K562 (cell line): ENCODE measurements at regions not wholly inside any gene's neighbourhood (a gene's known extent, or its start where the extent isn't known, plus 50 kb on each side); places are given as distances from the start of the nearest gene placed in this dataset.
A peak's percentile ranks its signal among the peaks of the same experiment; 100 is the strongest.

Source experiments
- ARID1B ChIP-seq: fragments of 450-650 bp; IDR thresholded peaks from 2 replicates; pipeline ENCODE4 v1.6.1; 2016; ENCODE audit warnings: antibody characterized with exemption, mild to moderate bottlenecking, inconsistent platforms
- BCOR ChIP-seq: fragments of 450-650 bp; IDR thresholded peaks from 2 replicates; pipeline ENCODE4 v1.6.1; 2016
- CBFA2T3 ChIP-seq: fragments of 450-650 bp; IDR thresholded peaks from 2 replicates; pipeline ENCODE4 v1.6.1; 2017
- CC2D1A ChIP-seq: fragments of 450-650 bp; IDR thresholded peaks from 2 replicates; pipeline ENCODE4 v1.6.1; 2017; ENCODE audit warnings: mild to moderate bottlenecking
- CHAMP1 ChIP-seq: fragments of 450-650 bp; IDR thresholded peaks from 2 replicates; pipeline ENCODE4 v1.6.1; 2016; ENCODE audit warnings: mild to moderate bottlenecking
- DACH1 ChIP-seq: fragments of 450-650 bp; IDR thresholded peaks from 2 replicates; pipeline ENCODE4 v1.6.1; 2018; ENCODE audit not compliant: partially characterized antibody
- ELF1 ChIP-seq: fragments of 200-800 bp; sonication (Bioruptor generic); IDR thresholded peaks from 2 replicates; pipeline ENCODE4 v1.6.1; 2016; ENCODE audit warnings: missing genetic modification characterization, missing compliant biosample characterization
- FOSL1 ChIP-seq: fragments of 200-800 bp; sonication (Bioruptor generic); conservative IDR thresholded peaks from 2 replicates; pipeline ENCODE4 v1.6.1; 2016; ENCODE audit warnings: missing genetic modification characterization, missing compliant biosample characterization
- IFI16 ChIP-seq: fragments of 250-450 bp; sonication (Bioruptor Pico); IDR thresholded peaks from 2 replicates; pipeline ENCODE4 v2.1.2; 2022; ENCODE audit warnings: mild to moderate bottlenecking, inconsistent platforms
- JUN ChIP-seq, 2 experiments: sonication (generic) in 1 of 2; formaldehyde crosslinking in 1 of 2; IDR thresholded peaks; 2 replicates each; pipeline versions ENCODE4 v1.6.1 to v1.8.0; 2012 to 2022; ENCODE audit warnings: borderline replicate concordance in 2 of 2, mild to moderate bottlenecking in 2 of 2, improper control_type of control experiment in 1 of 2, low read depth in 1 of 2, low read length in 1 of 2, missing genetic modification reagents in 1 of 2
- LARP7 ChIP-seq: fragments of 450-650 bp; IDR thresholded peaks from 2 replicates; pipeline ENCODE4 v1.6.1; 2016
- NBN ChIP-seq: fragments of 450-650 bp; IDR thresholded peaks from 2 replicates; pipeline ENCODE4 v1.6.1; 2016; ENCODE audit warnings: low read depth, mild to moderate bottlenecking
- NFE2 ChIP-seq: IDR thresholded peaks from 2 replicates; pipeline ENCODE4 v1.6.1; 2014; ENCODE audit warnings: antibody characterized with exemption, low read depth
- OTX1 ChIP-seq: fragments of 450-650 bp; formaldehyde crosslinking; IDR thresholded peaks from 2 replicates; pipeline ENCODE4 v1.4.0; 2022; ENCODE audit warnings: mild to moderate bottlenecking
- PTRF ChIP-seq: fragments of 450-650 bp; IDR thresholded peaks from 2 replicates; pipeline ENCODE4 v1.6.1; 2016; ENCODE audit warnings: mild to moderate bottlenecking, missing genetic modification characterization, missing compliant biosample characterization
- SIN3A ChIP-seq, 2 experiments: fragments of 150-350 bp in 1 of 2; IDR thresholded peaks; 2 replicates each; pipeline ENCODE4 v1.6.1; 2011 to 2016; ENCODE audit warnings: borderline replicate concordance in 2 of 2, low read depth in 2 of 2, low read length in 2 of 2, mild to moderate bottlenecking in 2 of 2, moderate library complexity in 2 of 2; ENCODE audit not compliant: control insufficient read depth in 1 of 2
- WHSC1 ChIP-seq: IDR thresholded peaks from one replicate; pipeline ENCODE4 v1.6.1; 2012; ENCODE audit warnings: low read length, control low read depth, inconsistent platforms
- ZBTB7A ChIP-seq: IDR thresholded peaks from 2 replicates; pipeline ENCODE4 v1.6.1; 2011; ENCODE audit warnings: low read depth, mild to moderate bottlenecking, low read length, moderate library complexity, borderline replicate concordance; ENCODE audit not compliant: control insufficient read depth
- ZC3H11A ChIP-seq: IDR thresholded peaks from 2 replicates; pipeline ENCODE4 v1.6.1; 2012; ENCODE audit warnings: low read depth, low read length, improper control_type of control experiment
- ZFPM2 ChIP-seq: fragments of 250-450 bp; sonication (Bioruptor Pico); IDR thresholded peaks from 2 replicates; pipeline ENCODE4 v1.5.1; 2022; ENCODE audit warnings: mild to moderate bottlenecking
- ZNF354B ChIP-seq: fragments of 250-450 bp; sonication (Bioruptor Pico); IDR thresholded peaks from 2 replicates; pipeline ENCODE4 v1.4.0; 2020
- ZNF445 ChIP-seq: fragments of 250-450 bp; sonication (Bioruptor Pico); IDR thresholded peaks from 2 replicates; pipeline ENCODE4 v1.4.0; 2020; ENCODE audit warnings: low read depth, mild to moderate bottlenecking, moderate library complexity
- ZNF695 ChIP-seq: fragments of 450-650 bp; formaldehyde crosslinking; IDR thresholded peaks from 2 replicates; pipeline ENCODE4 v1.4.0; 2020; ENCODE audit warnings: mild to moderate bottlenecking, moderate library complexity
- ZNF780A ChIP-seq: fragments of 250-450 bp; sonication (Bioruptor Pico); IDR thresholded peaks from 2 replicates; pipeline ENCODE4 v1.5.0; 2021; ENCODE audit warnings: mild to moderate bottlenecking
- ZNF79 ChIP-seq: fragments of 250-450 bp; sonication (Bioruptor Pico); IDR thresholded peaks from 2 replicates; pipeline ENCODE4 v1.4.0; 2020; ENCODE audit warnings: low read depth, mild to moderate bottlenecking, moderate library complexity
- TF ChIP-seq, protein P1 (sequence below): fragments of 200-800 bp; sonication (Bioruptor generic); IDR thresholded peaks from 2 replicates; pipeline ENCODE4 v1.6.1; 2017; ENCODE audit warnings: missing genetic modification characterization, missing compliant biosample characterization
- TF ChIP-seq, protein P2 (sequence below): fragments of 250-450 bp; sonication (Bioruptor Pico); IDR thresholded peaks from 2 replicates; pipeline ENCODE4 v1.4.0; 2020

- TF ChIP-seq, protein P1, sequence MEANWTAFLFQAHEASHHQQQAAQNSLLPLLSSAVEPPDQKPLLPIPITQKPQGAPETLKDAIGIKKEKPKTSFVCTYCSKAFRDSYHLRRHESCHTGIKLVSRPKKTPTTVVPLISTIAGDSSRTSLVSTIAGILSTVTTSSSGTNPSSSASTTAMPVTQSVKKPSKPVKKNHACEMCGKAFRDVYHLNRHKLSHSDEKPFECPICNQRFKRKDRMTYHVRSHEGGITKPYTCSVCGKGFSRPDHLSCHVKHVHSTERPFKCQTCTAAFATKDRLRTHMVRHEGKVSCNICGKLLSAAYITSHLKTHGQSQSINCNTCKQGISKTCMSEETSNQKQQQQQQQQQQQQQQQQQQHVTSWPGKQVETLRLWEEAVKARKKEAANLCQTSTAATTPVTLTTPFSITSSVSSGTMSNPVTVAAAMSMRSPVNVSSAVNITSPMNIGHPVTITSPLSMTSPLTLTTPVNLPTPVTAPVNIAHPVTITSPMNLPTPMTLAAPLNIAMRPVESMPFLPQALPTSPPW (CRISPR knock-in tag) = peak; percentile 49; the same call in 1 of the 2 replicates
- no peak for TF ChIP-seq ZNF695
- TF ChIP-seq WHSC1 = no peak
- no peak for TF ChIP-seq ZC3H11A
- no peak for TF ChIP-seq DACH1
- TF ChIP-seq FOSL1 (tag) = peak; percentile 95
- TF ChIP-seq NBN = no peak
- TF ChIP-seq ZBTB7A = no peak
- TF ChIP-seq IFI16 (CRISPR knock-in tag) = no peak
- TF ChIP-seq ZFPM2 (CRISPR knock-in tag) = no peak
- no peak for TF ChIP-seq ZNF780A
- no peak for TF ChIP-seq BCOR
- no peak for TF ChIP-seq ZNF79 (CRISPR knock-in tag)
- no peak for TF ChIP-seq SIN3A (IDR thresholded peaks at IDR 0.05; ENCODE audit: borderline replicate concordance in 2 of 2, control insufficient read depth in 1 of 2, low read depth in 2 of 2, low read length in 2 of 2)
- TF ChIP-seq ARID1B = peak; percentile 67
- peak; percentile 20; the same call in 1 of the 2 replicates for TF ChIP-seq NFE2
- no peak for TF ChIP-seq OTX1 (CRISPR knock-in tag)
- 0 out of 2 replicates have a peak, but pooled peaks have one; percentile 8 for TF ChIP-seq CBFA2T3
- TF ChIP-seq ZNF445 (CRISPR knock-in tag) = no peak
- TF ChIP-seq ZNF354B (CRISPR knock-in tag) = no peak
- TF ChIP-seq PTRF (tag) = no peak
- no peak for TF ChIP-seq CC2D1A
- TF ChIP-seq JUN (IDR thresholded peaks at IDR 0.05; ENCODE audit: borderline replicate concordance, low read depth, low read length) = peak; percentile 85
- TF ChIP-seq JUN (CRISPR knock-in tag; IDR thresholded peaks at IDR 0.05; ENCODE audit: borderline replicate concordance) = no peak
- TF ChIP-seq, protein P2, sequence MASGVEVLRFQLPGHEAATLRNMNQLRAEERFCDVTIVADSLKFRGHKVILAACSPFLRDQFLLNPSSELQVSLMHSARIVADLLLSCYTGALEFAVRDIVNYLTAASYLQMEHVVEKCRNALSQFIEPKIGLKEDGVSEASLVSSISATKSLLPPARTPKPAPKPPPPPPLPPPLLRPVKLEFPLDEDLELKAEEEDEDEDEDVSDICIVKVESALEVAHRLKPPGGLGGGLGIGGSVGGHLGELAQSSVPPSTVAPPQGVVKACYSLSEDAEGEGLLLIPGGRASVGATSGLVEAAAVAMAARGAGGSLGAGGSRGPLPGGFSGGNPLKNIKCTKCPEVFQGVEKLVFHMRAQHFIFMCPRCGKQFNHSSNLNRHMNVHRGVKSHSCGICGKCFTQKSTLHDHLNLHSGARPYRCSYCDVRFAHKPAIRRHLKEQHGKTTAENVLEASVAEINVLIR (CRISPR knock-in tag) = no peak
- no peak for TF ChIP-seq ELF1
- no peak for TF ChIP-seq CHAMP1
- no peak for TF ChIP-seq LARP7
Observed at GRCh38 chr3:11096266-11097139, 57.8 kb upstream of the HRH1 start (continued).
